Choroid plexus epithelial cell (primary cell): ENCODE measurements at regions not wholly inside any gene's neighbourhood (a gene's known extent, or its start where the extent isn't known, plus 50 kb on each side); places are given as distances from the start of the nearest gene placed in this dataset.
"Not testable (repeated sequence)": the region's sequence is repeated elsewhere in the genome, so short reads cannot be mapped to it uniquely, and the experiment has no call there.

Source experiments
- DNase-seq: peaks from one replicate; pipeline ENCODE4 v3.0.0-alpha.2; 2010; ENCODE audit warnings: low read depth
- H3K4me3 ChIP-seq: 2 replicates; pipeline ENCODE4 v1.5.1; 2011; ENCODE audit warnings: low read depth, mild to moderate bottlenecking, control low read depth, low read length, moderate library complexity
- CTCF ChIP-seq: conservative IDR thresholded peaks from 2 replicates; pipeline ENCODE4 v1.5.1; 2011; ENCODE audit warnings: low read depth, mild to moderate bottlenecking, control low read depth, inconsistent platforms, low read length, moderate library complexity

- no peak for TF ChIP-seq CTCF
- no peak for DNase-seq
- H3K4me3 ChIP-seq, result no peak overlapping the region
These were observed 338.1 kb downstream of the PREX1 start for GRCh38 chr20:48489656-48490055.

GRCh38 chr20:48489046-48489463, 338.7 kb downstream of the PREX1 start:
- H3K4me3 ChIP-seq, result no peak overlapping the region
- no peak for TF ChIP-seq CTCF
- DNase-seq, result no peak

- H3K4me3 ChIP-seq, DNase-seq: not testable (repeated sequence)
These were observed 339.3 kb downstream of the PREX1 start for GRCh38 chr20:48488334-48489034.

- no peak for DNase-seq
- no peak for TF ChIP-seq CTCF
- H3K4me3 ChIP-seq, result no peak overlapping the region
These were observed 341.7 kb downstream of the PREX1 start for GRCh38 chr20:48486065-48486464.

GRCh38 chr20:48485153-48485552, 342.6 kb downstream of the PREX1 start:
- not testable (repeated sequence) for DNase-seq, H3K4me3 ChIP-seq

GRCh38 chr20:48483334-48484066, 344.3 kb downstream of the PREX1 start:
- no peak overlapping the region for H3K4me3 ChIP-seq
- TF ChIP-seq CTCF, result no peak
- no peak for DNase-seq

- H3K4me3 ChIP-seq, result no peak overlapping the region
- no peak for TF ChIP-seq CTCF
- DNase-seq, result no peak
These were observed 345.0 kb downstream of the PREX1 start for GRCh38 chr20:48482790-48483189.

- H3K4me3 ChIP-seq, result no peak overlapping the region
- TF ChIP-seq CTCF, result no peak
- DNase-seq, result no peak
These were observed 347.5 kb downstream of the PREX1 start for GRCh38 chr20:48480216-48480772.
